ENCODE measurements at regions not wholly inside any gene's neighbourhood (a gene's known extent, or its start where the extent isn't known, plus 50 kb on each side); places are given as distances from the start of the nearest gene placed in this dataset.

DNA sequence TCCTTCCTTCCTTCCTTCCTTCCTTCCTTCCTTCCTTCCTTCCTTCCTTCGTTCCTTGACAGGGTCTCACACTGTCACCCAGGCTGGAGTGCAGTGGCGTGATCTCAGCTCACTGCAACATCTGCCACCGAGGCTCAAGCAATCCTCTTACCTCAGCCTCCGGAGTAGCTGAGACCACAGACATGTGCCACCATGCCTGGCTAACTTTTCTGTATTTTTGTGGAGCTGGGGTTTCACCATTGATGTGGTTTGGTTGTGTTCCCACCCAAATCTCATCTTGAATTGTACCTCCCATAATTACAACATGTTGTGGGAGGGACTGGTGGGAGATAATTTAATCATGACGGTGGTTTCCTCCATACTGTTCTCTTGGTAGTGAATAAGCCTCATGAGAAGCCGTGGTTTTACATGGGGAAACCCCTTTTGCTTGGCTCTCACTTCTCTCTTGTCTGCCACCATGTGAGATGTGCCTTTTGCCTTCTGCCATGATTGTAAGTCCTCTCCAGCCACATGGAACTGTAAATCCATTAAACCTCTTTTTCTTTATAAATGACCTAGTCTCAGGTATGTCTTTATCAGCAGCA is 90.3 kb upstream of the MPHOSPH6 start:
- peaks cover 9% of the 10 kb centered on the region for H3K27me3 Mint-ChIP-seq (ENCODE audit: low read depth)
- H3K4me3 Mint-ChIP-seq: no peak overlapping the region
- H3K9me3 Mint-ChIP-seq: no peaks in the 10 kb centered on the region
- DNase-seq: no peak
- ATAC-seq: peak in 1 of 2 donors; percentile 48
- no peaks in the 10 kb centered on the region for H3K4me1 Mint-ChIP-seq (ENCODE audit: low read depth)
- no peaks in the 10 kb centered on the region for H3K36me3 Mint-ChIP-seq (ENCODE audit: insufficient read depth)

- no peak for ATAC-seq
- no peaks in the 10 kb centered on the region for H3K9me3 Mint-ChIP-seq
- H3K27me3 Mint-ChIP-seq (ENCODE audit: low read depth): peaks cover 9% of the 10 kb centered on the region
- H3K4me3 Mint-ChIP-seq: no peak overlapping the region
- H3K36me3 Mint-ChIP-seq (ENCODE audit: insufficient read depth): no peaks in the 10 kb centered on the region
- no peak for DNase-seq
- no peaks in the 10 kb centered on the region for H3K4me1 Mint-ChIP-seq (ENCODE audit: low read depth)
Observed at GRCh38 chr16:82259731-82260130, 89.7 kb upstream of the MPHOSPH6 start.

DNA sequence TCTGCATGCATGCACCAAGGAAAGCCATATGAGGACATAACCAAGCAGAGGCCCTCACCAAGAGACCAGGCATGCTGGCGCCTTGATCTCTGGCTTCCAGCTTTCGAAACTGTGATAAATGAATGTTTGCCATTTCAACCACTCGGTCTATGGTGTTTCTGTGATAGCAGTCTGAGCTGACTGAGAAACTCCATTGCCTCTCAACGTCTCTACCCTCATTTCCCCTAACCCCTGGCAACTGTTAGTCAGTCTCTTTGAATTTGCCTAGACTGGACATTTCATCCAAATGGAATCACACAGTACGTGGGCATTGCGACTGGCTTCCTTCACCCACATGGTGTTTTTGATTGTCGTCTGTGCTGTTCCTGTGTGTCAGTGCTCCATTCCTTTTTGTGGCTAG is 88.0 kb upstream of the MPHOSPH6 start:
- DNase-seq: no peak
- no peak for ATAC-seq
- peaks cover 2% of the 10 kb centered on the region for H3K27me3 Mint-ChIP-seq (ENCODE audit: low read depth)
- no peaks in the 10 kb centered on the region for H3K36me3 Mint-ChIP-seq (ENCODE audit: insufficient read depth)
- H3K9me3 Mint-ChIP-seq: no peaks in the 10 kb centered on the region
- no peak overlapping the region for H3K4me3 Mint-ChIP-seq
- no peaks in the 10 kb centered on the region for H3K4me1 Mint-ChIP-seq (ENCODE audit: low read depth)

GRCh38 chr16:82252582-82252981 is 82.6 kb upstream of the MPHOSPH6 start:
- Mint-ChIP-seq H3K4me3 (no peak overlapping the region), H3K36me3 (ENCODE audit: insufficient read depth) (no peaks in the 10 kb centered on the region), H3K27me3 (ENCODE audit: low read depth) (peaks cover 2% of the 10 kb centered on the region), H3K9me3 (no peaks in the 10 kb centered on the region), H3K4me1 (ENCODE audit: low read depth) (no peaks in the 10 kb centered on the region)
- ATAC-seq (no peak), DNase-seq (no peak)

DNA sequence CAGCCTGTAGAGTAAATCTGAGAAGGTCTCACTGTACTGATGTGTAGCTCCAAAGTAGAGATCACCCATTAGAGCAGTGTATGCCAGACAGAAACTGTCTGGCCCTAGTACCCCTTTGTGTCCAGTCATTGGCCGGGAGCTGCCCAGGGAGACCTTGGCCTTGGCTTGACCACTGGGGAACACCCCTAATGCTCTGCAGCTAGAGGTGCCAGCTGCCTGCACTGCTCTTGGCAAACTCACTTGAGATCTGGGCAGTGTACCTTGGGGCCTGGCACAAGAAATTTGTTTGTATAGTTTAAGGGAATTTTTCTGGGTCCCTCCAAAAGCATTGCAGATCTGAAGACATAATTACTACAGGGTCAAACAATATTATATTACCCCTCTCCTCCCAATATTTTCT is 78.7 kb upstream of the MPHOSPH6 start:
- no peaks in the 10 kb centered on the region for H3K4me1 Mint-ChIP-seq (ENCODE audit: low read depth)
- H3K4me3 Mint-ChIP-seq: no peak overlapping the region
- H3K27me3 Mint-ChIP-seq (ENCODE audit: low read depth): peaks cover under 1% of the 10 kb centered on the region
- peaks cover 10% of the 10 kb centered on the region for H3K9me3 Mint-ChIP-seq
- no peaks in the 10 kb centered on the region for H3K36me3 Mint-ChIP-seq (ENCODE audit: insufficient read depth)
- DNase-seq: no peak
- no peak for ATAC-seq

DNA sequence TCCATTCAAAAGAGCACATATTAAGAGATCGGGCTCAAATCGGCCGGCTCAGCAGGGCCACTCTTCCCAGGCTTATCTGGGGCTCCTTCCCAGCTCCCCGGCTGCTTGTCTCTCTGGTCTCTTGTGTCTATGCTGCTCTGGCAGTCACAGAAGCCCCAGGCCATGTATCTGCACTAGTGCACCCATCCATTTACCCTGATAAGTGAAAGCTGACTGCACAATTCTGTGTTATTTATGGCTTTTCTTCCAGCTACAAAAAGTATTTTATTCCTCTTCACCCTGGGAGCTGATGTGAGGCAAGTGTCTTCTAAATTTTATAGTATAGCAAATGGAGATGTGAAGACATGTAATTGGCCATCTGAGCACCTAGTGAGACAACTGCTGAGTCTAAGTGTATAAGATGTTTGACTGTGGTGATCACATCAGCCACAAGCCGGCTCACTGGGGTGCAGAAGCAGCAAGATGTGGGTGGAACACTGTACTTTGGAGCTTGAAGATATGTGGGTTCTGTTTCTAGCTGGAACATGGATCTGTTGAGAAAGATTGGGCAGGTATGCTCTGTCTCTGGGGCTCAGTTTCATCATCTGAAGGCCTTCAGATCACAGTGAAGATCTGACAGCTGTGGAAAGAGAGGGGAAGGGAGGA is 78.1 kb upstream of the MPHOSPH6 start:
- peaks cover 12% of the 10 kb centered on the region for H3K9me3 Mint-ChIP-seq

GRCh38 chr16:82242201-82242600 is 72.2 kb upstream of the MPHOSPH6 start:
- Mint-ChIP-seq H3K27me3 (ENCODE audit: low read depth) (peaks cover 27% of the 10 kb centered on the region), H3K4me3 (no peak overlapping the region), H3K9me3 (peaks cover 16% of the 10 kb centered on the region), H3K4me1 (ENCODE audit: low read depth) (no peaks in the 10 kb centered on the region), H3K36me3 (ENCODE audit: insufficient read depth) (no peaks in the 10 kb centered on the region)
- ATAC-seq (no peak), DNase-seq (no peak)

More for the DNA sequence above, 78.1 kb upstream of the MPHOSPH6 start:
- no peak for ATAC-seq
- Mint-ChIP-seq H3K27me3 (ENCODE audit: low read depth) (peaks cover 6% of the 10 kb centered on the region), H3K4me1 (ENCODE audit: low read depth) (no peaks in the 10 kb centered on the region), H3K4me3 (no peak overlapping the region), H3K36me3 (ENCODE audit: insufficient read depth) (no peaks in the 10 kb centered on the region)
- DNase-seq: no peak

DNA sequence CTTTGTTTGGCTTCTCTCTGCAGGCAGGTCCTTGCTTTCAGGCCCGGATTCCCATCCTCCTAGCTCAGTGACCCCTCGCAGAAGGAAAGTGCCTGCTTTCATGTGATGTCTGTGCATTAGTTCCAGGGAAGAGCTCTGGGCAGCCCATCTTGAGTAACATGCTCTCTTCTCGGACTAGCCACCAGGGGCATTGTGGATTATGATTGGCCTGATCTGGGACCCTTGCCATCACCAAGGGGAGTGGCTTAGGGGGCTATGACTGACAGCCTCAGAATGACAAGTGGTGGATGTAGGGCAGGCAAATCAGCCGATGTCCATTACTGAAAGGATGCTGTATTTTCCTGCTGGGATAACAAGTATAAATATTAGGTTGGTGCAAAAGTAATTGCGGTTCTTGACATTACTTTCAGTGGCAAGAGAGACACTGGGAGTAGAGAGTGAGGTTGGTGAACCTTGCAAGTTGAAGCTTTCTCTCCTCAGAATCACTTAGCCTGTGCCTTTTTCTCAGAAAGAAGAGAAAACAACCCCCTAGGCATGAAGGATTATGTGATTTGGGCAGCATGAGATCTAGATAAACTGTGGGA is 71.5 kb upstream of the MPHOSPH6 start:
- H3K9me3 Mint-ChIP-seq: peaks cover 16% of the 10 kb centered on the region
- DNase-seq (no peak), ATAC-seq (no peak)
- H3K27me3 Mint-ChIP-seq (ENCODE audit: low read depth): peaks cover 27% of the 10 kb centered on the region
- H3K36me3 Mint-ChIP-seq (ENCODE audit: insufficient read depth): no peaks in the 10 kb centered on the region
- H3K4me3 Mint-ChIP-seq: no peak overlapping the region
- H3K4me1 Mint-ChIP-seq (ENCODE audit: low read depth): no peaks in the 10 kb centered on the region

DNA sequence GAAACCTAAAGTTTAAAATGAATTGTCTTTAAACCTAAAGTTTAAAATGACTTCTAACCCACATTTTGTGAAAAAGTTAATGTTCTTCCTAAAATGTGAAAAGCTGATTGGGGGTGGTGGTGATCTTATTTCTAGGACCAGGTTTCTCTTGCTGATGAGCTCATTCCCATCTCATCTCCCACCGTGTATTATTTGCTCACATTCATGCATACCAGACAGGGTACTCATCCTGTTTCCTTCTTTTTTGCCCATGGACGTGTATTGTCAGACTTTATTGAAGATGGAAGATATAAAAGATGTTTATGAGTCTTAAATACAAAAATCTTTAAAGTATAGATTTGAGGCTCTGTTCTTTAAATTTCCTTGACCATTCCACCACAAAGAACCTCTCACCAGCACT is 70.1 kb upstream of the MPHOSPH6 start:
- Mint-ChIP-seq H3K4me3 (no peak overlapping the region), H3K4me1 (ENCODE audit: low read depth) (no peaks in the 10 kb centered on the region), H3K27me3 (ENCODE audit: low read depth) (peaks cover 32% of the 10 kb centered on the region), H3K9me3 (peaks cover 16% of the 10 kb centered on the region), H3K36me3 (ENCODE audit: insufficient read depth) (no peaks in the 10 kb centered on the region)
- ATAC-seq: no peak
- no peak for DNase-seq

- peaks cover 27% of the 10 kb centered on the region for H3K27me3 Mint-ChIP-seq (ENCODE audit: low read depth)
- no peaks in the 10 kb centered on the region for H3K36me3 Mint-ChIP-seq (ENCODE audit: insufficient read depth)
Observed at GRCh38 chr16:82236875-82237274, 66.9 kb upstream of the MPHOSPH6 start.

DNA sequence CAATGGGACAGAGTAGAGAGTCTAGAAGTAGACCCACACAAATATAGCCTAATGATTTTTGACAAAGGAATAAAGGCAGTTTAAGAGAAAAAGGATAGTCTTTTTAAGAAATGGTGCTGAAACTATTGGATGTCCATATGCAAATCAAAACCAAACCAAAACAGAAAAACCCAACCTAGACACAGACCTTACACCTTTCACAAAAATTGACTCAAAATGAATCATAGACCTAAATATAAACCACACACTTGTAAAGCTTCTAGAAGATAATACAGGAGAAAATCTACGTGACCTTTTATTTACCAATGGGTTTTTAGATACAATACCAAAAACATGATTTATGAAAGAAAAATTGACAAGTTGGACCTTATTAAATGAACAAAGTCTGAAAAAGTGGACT is 66.4 kb upstream of the MPHOSPH6 start:
- no peak for ATAC-seq
- H3K4me3 Mint-ChIP-seq: no peak overlapping the region
- no peaks in the 10 kb centered on the region for H3K9me3 Mint-ChIP-seq
- DNase-seq: no peak
- no peaks in the 10 kb centered on the region for H3K4me1 Mint-ChIP-seq (ENCODE audit: low read depth)
- no peaks in the 10 kb centered on the region for H3K36me3 Mint-ChIP-seq (ENCODE audit: insufficient read depth)
- peaks cover 23% of the 10 kb centered on the region for H3K27me3 Mint-ChIP-seq (ENCODE audit: low read depth)

More at GRCh38 chr16:82236875-82237274, 66.9 kb upstream of the MPHOSPH6 start:
- no peaks in the 10 kb centered on the region for H3K4me1 Mint-ChIP-seq (ENCODE audit: low read depth)
- ATAC-seq: no peak
- no peaks in the 10 kb centered on the region for H3K9me3 Mint-ChIP-seq
- no peak overlapping the region for H3K4me3 Mint-ChIP-seq
- no peak for DNase-seq

DNA sequence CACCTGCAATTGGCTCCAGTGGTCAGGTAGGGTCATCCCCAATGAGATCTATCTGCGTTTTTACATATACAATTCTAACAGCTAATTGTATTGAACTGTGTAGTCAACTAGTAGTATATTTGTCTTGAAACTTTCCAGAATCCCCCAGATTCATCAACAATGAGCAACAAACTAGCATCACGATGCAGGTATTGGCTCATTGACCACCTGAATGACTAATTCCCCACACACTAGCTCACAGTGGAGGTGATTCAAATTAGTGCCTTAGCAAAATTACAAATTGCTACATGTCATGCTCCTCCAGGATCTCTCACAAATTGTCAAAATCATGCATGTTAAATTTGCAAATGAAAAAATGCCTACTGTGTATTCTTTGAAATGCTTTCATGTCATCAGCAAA is 62.8 kb upstream of the MPHOSPH6 start:
- Mint-ChIP-seq H3K9me3 (no peaks in the 10 kb centered on the region), H3K4me1 (ENCODE audit: low read depth) (no peaks in the 10 kb centered on the region), H3K27me3 (ENCODE audit: low read depth) (peaks cover 12% of the 10 kb centered on the region), H3K4me3 (no peak overlapping the region), H3K36me3 (ENCODE audit: insufficient read depth) (no peaks in the 10 kb centered on the region)
- DNase-seq: no peak
- ATAC-seq: no peak

GRCh38 chr16:82231008-82231787 is 61.2 kb upstream of the MPHOSPH6 start:
- Mint-ChIP-seq H3K36me3 (ENCODE audit: insufficient read depth) (no peaks in the 10 kb centered on the region), H3K4me3 (no peak overlapping the region), H3K27me3 (ENCODE audit: low read depth) (peaks cover 11% of the 10 kb centered on the region), H3K9me3 (no peaks in the 10 kb centered on the region), H3K4me1 (ENCODE audit: low read depth) (no peaks in the 10 kb centered on the region)
- DNase-seq: no peak
- ATAC-seq: no peak

DNA sequence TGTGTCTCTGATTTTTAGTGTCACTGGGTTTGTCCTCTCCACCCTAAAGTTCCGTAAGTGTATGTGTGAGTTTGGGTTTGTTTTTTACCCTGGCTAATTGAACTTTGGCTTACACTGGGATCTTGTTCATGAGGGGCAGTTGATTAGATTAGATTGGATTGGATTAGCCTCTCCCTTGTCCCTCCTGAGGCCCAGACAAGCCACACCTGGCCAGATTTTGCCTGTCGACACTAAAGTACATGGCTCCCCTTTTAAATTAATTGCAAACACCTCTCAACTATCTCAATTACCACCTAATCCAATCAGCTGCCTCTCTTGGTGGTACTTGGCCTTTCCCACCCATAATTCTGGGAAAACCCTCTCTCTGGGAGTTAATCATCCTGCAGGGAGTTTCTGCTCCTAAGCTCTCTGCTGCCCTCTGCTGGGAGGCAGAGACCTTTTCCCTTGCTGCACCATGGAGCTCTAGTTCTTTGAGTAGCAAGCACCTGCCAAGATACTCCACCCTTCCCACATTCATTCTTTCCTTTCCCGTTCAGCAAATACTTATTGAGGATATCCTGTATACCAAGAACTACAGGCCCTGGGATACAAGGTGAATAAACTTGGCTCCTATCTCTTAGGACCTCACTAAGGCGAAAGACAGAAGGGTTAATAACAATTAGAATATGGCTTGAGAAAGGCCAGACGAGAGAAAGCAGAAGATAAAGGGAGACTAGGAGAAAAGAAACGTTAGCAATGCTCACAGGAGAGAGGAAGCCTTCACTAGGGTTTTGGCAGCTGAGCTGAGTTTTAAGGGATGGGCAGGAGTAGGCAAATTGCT is 60.0 kb upstream of the MPHOSPH6 start:
- Mint-ChIP-seq H3K27me3 (ENCODE audit: low read depth) (peaks cover 6% of the 10 kb centered on the region), H3K9me3 (no peaks in the 10 kb centered on the region), H3K36me3 (ENCODE audit: insufficient read depth) (no peaks in the 10 kb centered on the region), H3K4me1 (ENCODE audit: low read depth) (no peaks in the 10 kb centered on the region), H3K4me3 (no peak overlapping the region)
- ATAC-seq (peak in 1 of 2 donors; percentile 43), DNase-seq (peak; percentile 59)

Measured in activated T-cell treated with anti-CD3 and anti-CD28 coated beads, Interleukin-2, amount 50 U/mL, for 4 hours (primary cell).